ENCODE measurements at regions not wholly inside any gene's neighbourhood (a gene's known extent, or its start where the extent isn't known, plus 50 kb on each side); places are given as distances from the start of the nearest gene placed in this dataset.

DNA sequence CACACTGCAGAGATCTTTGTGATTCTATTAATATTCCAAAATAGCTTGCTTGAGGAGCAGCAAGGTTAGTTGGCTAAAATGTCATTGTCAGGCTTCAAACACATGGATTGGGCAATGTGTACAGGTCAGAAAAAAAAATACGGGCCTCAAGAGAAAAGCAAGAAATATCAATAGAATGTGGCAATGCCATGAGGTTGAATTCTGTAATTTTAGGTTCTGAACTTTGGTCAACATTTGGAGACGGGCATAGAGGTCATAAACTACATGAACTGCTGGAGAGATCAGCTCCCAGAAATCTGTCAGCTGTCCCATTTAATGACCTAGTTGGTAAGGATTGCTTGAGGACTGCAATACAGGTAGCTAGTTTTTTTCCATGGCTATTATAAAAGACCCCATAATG, 445.8 kb downstream of the HTR1B start:
- Histone ChIP-seq H3K4ac (ENCODE audit: low read length) (no peak overlapping the region), H3K4me1 (ENCODE audit: control insufficient read depth in 2 of 2, insufficient read depth in 1 of 2, low read depth in 1 of 2, low read length in 2 of 2) (peaks cover 0 to 2% of the 10 kb centered on the region in 2 donors), H3K9ac (ENCODE audit: low read depth, low read length, poor library complexity) (no peak overlapping the region), H3K4me2 (ENCODE audit: insufficient read depth, low read length, poor library complexity, severe bottlenecking) (no peak overlapping the region), H2BK12ac (ENCODE audit: low read length) (no peak overlapping the region), H2AK5ac (ENCODE audit: low read depth, low read length) (no peak overlapping the region), H3K79me1 (ENCODE audit: low read depth, low read length) (no peaks in the 10 kb centered on the region), H3K27me3 (ENCODE audit: control insufficient read depth in 3 of 3, insufficient read depth in 3 of 3, low read depth in 1 of 3, low read length in 3 of 3) (no peaks in the 10 kb centered on the region), H2BK120ac (ENCODE audit: low read depth, low read length) (no peak overlapping the region), H3K4me3 (ENCODE audit: low read length in 2 of 2) (no peak overlapping the region), H3K27ac (replicated peaks; ENCODE audit: low read length) (no peak overlapping the region), H4K91ac (ENCODE audit: low read depth, low read length, poor library complexity) (no peak overlapping the region), H2BK5ac (ENCODE audit: low read length) (no peak overlapping the region), H2BK15ac (ENCODE audit: low read length) (no peak overlapping the region), H3K36me3 (replicated peaks in 1 of 2; ENCODE audit: control insufficient read depth in 2 of 2, insufficient read depth in 2 of 2, low read length in 2 of 2) (no peaks in the 10 kb centered on the region), H2AFZ (ENCODE audit: low read length) (no peak overlapping the region), H3K9me3 (replicated peaks in 1 of 2; ENCODE audit: control insufficient read depth in 2 of 2, insufficient read depth in 1 of 2, low read depth in 1 of 2, low read length in 2 of 2) (no peaks in the 10 kb centered on the region), H3K23ac (ENCODE audit: low read depth, low read length, poor library complexity) (no peak overlapping the region), H3K14ac (ENCODE audit: low read length) (no peak overlapping the region), H3K18ac (ENCODE audit: low read length) (no peak overlapping the region), H4K8ac (ENCODE audit: low read depth, low read length) (no peak overlapping the region)
- DNase-seq (ENCODE audit: low spot score) = no peak
- WGBS, 2 donors (ENCODE audit: extremely low coverage in 2 of 2, insufficient read length in 2 of 2, insufficient replicate concordance in 1 of 2) = no CpG with 5 or more reads among the region's 2 CpGs

DNA sequence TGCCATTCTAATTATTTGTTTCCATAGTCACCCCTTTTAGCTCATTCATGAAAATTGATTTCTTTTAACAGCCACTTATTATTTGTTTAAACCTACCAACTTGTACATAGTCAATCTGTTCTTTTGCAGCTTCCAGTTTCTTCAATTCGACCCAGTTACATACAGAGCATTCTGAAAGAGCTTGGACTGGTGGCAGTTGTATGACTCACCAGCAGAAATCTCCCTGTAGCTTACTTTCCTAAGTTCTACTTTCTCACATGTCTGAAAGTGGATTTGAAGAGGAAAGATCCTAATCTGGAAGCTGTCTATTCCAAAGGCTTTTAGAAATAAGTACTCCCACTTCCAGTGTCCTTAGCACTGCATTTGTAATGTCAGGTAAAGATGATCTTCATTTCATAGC, 447.9 kb downstream of the HTR1B start:
- Histone ChIP-seq H3K4me2 (ENCODE audit: insufficient read depth, low read length, poor library complexity, severe bottlenecking) (no peak overlapping the region), H2BK5ac (ENCODE audit: low read length) (no peak overlapping the region)

DNA sequence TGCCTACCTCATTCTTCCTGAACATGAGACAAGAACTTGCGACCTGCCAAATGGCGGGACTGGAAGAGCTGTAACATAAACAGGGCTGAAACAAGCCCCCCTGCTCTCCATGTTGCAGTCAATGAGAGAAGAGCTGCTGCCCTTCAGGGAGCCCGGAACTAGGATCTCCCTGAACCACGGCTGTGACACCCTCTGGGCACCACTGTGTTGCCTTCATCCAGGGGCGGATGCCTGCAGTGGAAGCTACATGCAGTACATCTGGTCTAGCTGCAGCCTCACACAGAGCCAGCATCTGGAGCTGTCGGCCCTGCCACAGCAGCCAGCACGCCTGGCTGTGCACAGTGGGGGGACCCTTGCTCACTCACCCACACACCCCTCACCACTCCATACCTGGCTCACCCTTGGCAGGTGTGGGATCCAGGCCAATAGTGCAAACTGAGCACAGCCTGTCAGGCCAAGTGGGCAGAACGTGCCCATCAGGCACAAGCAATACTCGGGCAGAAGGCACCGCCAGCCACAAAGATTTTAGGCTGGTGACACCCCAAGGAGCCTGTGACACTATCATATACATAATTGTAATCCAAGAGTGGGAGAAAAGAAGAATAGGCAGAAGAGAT, 451.3 kb downstream of the HTR1B start:
- no peak overlapping the region for H2BK15ac ChIP-seq (ENCODE audit: low read length)
- H2BK120ac ChIP-seq (ENCODE audit: low read depth, low read length) = no peak overlapping the region
- H3K4me3 ChIP-seq (ENCODE audit: low read length in 2 of 2) = peak overlapping the region in 1 of 2 donors; percentile 7
- no peaks in the 10 kb centered on the region for H3K79me1 ChIP-seq (ENCODE audit: low read depth, low read length)
- peaks cover 0 to 7% of the 10 kb centered on the region in 2 donors for H3K9me3 ChIP-seq (replicated peaks in 1 of 2; ENCODE audit: control insufficient read depth in 2 of 2, insufficient read depth in 1 of 2, low read depth in 1 of 2, low read length in 2 of 2)
- WGBS, 2 donors (ENCODE audit: extremely low coverage in 2 of 2, insufficient read length in 2 of 2, insufficient replicate concordance in 1 of 2) = no CpG with 5 or more reads among the region's 10 CpGs
- H3K27ac ChIP-seq (replicated peaks; ENCODE audit: low read length) = no peak overlapping the region
- H2BK5ac ChIP-seq (ENCODE audit: low read length) = no peak overlapping the region
- peak overlapping the region; percentile 66 for H3K4ac ChIP-seq (ENCODE audit: low read length)
- H2AK5ac ChIP-seq (ENCODE audit: low read depth, low read length) = no peak overlapping the region
- peak overlapping the region; percentile 73 for H3K23ac ChIP-seq (ENCODE audit: low read depth, low read length, poor library complexity)
- no peak overlapping the region for H2BK12ac ChIP-seq (ENCODE audit: low read length)
- no peak overlapping the region for H3K4me2 ChIP-seq (ENCODE audit: insufficient read depth, low read length, poor library complexity, severe bottlenecking)
- no peaks in the 10 kb centered on the region for H3K36me3 ChIP-seq (replicated peaks in 1 of 2; ENCODE audit: control insufficient read depth in 2 of 2, insufficient read depth in 2 of 2, low read length in 2 of 2)
- peaks cover 0 to 2% of the 10 kb centered on the region in 2 donors for H3K4me1 ChIP-seq (ENCODE audit: control insufficient read depth in 2 of 2, insufficient read depth in 1 of 2, low read depth in 1 of 2, low read length in 2 of 2)
- DNase-seq (ENCODE audit: low spot score) = no peak
- H3K18ac ChIP-seq (ENCODE audit: low read length) = no peak overlapping the region
- no peak overlapping the region for H4K91ac ChIP-seq (ENCODE audit: low read depth, low read length, poor library complexity)
- H4K8ac ChIP-seq (ENCODE audit: low read depth, low read length) = no peak overlapping the region
- H3K9ac ChIP-seq (ENCODE audit: low read depth, low read length, poor library complexity) = no peak overlapping the region
- no peak overlapping the region for H2AFZ ChIP-seq (ENCODE audit: low read length)
- no peaks in the 10 kb centered on the region for H3K27me3 ChIP-seq (ENCODE audit: control insufficient read depth in 3 of 3, insufficient read depth in 3 of 3, low read depth in 1 of 3, low read length in 3 of 3)
- peak overlapping the region; percentile 97 for H3K14ac ChIP-seq (ENCODE audit: low read length)

More for the DNA sequence above, 447.9 kb downstream of the HTR1B start:
- H3K4ac ChIP-seq (ENCODE audit: low read length) = no peak overlapping the region
- H2BK12ac ChIP-seq (ENCODE audit: low read length) = no peak overlapping the region
- no peaks in the 10 kb centered on the region for H3K27me3 ChIP-seq (ENCODE audit: control insufficient read depth in 3 of 3, insufficient read depth in 3 of 3, low read depth in 1 of 3, low read length in 3 of 3)
- H2BK120ac ChIP-seq (ENCODE audit: low read depth, low read length) = no peak overlapping the region
- H3K36me3 ChIP-seq (replicated peaks in 1 of 2; ENCODE audit: control insufficient read depth in 2 of 2, insufficient read depth in 2 of 2, low read length in 2 of 2) = no peaks in the 10 kb centered on the region
- no peak overlapping the region for H3K9ac ChIP-seq (ENCODE audit: low read depth, low read length, poor library complexity)
- no peak overlapping the region for H3K4me3 ChIP-seq (ENCODE audit: low read length in 2 of 2)
- no peak overlapping the region for H4K8ac ChIP-seq (ENCODE audit: low read depth, low read length)
- H2BK15ac ChIP-seq (ENCODE audit: low read length) = no peak overlapping the region
- no peak overlapping the region for H4K91ac ChIP-seq (ENCODE audit: low read depth, low read length, poor library complexity)
- no peak overlapping the region for H3K23ac ChIP-seq (ENCODE audit: low read depth, low read length, poor library complexity)
- peaks cover 0 to 7% of the 10 kb centered on the region in 2 donors for H3K9me3 ChIP-seq (replicated peaks in 1 of 2; ENCODE audit: control insufficient read depth in 2 of 2, insufficient read depth in 1 of 2, low read depth in 1 of 2, low read length in 2 of 2)
- peaks cover 0 to 2% of the 10 kb centered on the region in 2 donors for H3K4me1 ChIP-seq (ENCODE audit: control insufficient read depth in 2 of 2, insufficient read depth in 1 of 2, low read depth in 1 of 2, low read length in 2 of 2)
- H3K18ac ChIP-seq (ENCODE audit: low read length) = no peak overlapping the region
- H3K27ac ChIP-seq (replicated peaks; ENCODE audit: low read length) = no peak overlapping the region
- H2AFZ ChIP-seq (ENCODE audit: low read length) = no peak overlapping the region
- H2AK5ac ChIP-seq (ENCODE audit: low read depth, low read length) = no peak overlapping the region
- H3K14ac ChIP-seq (ENCODE audit: low read length) = no peak overlapping the region
- no peak for DNase-seq (ENCODE audit: low spot score)
- no CpG with 5 or more reads among the region's 1 CpG for WGBS, 2 donors (ENCODE audit: extremely low coverage in 2 of 2, insufficient read length in 2 of 2, insufficient replicate concordance in 1 of 2)
- no peaks in the 10 kb centered on the region for H3K79me1 ChIP-seq (ENCODE audit: low read depth, low read length)

DNA sequence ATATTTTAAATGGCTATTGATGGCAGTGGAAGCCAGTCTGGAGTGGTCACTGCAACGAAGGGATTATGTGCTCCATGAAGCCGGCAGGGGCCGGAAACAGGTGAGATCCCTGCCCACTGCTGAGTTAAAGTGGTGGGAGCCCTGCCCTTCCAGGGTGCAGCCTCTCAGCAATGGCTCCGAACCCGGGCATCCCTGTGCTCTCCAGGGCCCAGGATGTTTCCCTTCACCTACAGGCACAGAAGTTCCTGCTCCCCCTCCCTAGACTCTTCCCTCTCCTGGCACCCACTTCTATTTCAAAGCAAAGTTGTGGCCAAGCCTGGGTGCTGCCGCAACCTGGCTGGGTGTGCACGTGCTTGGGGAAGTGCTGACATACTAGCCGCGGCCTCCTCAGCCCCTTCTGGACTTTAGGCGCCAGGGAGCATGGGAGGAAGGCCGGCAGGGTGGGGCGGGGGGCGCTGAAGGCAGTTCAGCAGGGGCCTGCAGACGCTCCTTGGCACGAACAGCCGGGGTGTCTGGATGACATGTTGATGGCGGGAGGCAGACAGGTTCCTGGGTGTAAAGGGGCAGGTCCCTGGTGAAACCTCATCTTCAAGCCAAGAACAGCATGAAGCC, 452.3 kb downstream of the HTR1B start:
- Histone ChIP-seq H3K9ac (ENCODE audit: low read depth, low read length, poor library complexity) (no peak overlapping the region), H3K9me3 (replicated peaks in 1 of 2; ENCODE audit: control insufficient read depth in 2 of 2, insufficient read depth in 1 of 2, low read depth in 1 of 2, low read length in 2 of 2) (peaks cover 0 to 7% of the 10 kb centered on the region in 2 donors), H2AFZ (ENCODE audit: low read length) (no peak overlapping the region), H3K18ac (ENCODE audit: low read length) (no peak overlapping the region), H4K8ac (ENCODE audit: low read depth, low read length) (no peak overlapping the region), H2BK120ac (ENCODE audit: low read depth, low read length) (no peak overlapping the region), H2BK5ac (ENCODE audit: low read length) (no peak overlapping the region), H4K91ac (ENCODE audit: low read depth, low read length, poor library complexity) (no peak overlapping the region), H3K4me3 (ENCODE audit: low read length in 2 of 2) (peak overlapping the region in 1 of 2 donors; percentile 40), H3K27me3 (ENCODE audit: control insufficient read depth in 3 of 3, insufficient read depth in 3 of 3, low read depth in 1 of 3, low read length in 3 of 3) (no peaks in the 10 kb centered on the region), H3K27ac (replicated peaks; ENCODE audit: low read length) (no peak overlapping the region), H2BK12ac (ENCODE audit: low read length) (no peak overlapping the region), H2AK5ac (ENCODE audit: low read depth, low read length) (no peak overlapping the region), H2BK15ac (ENCODE audit: low read length) (no peak overlapping the region), H3K23ac (ENCODE audit: low read depth, low read length, poor library complexity) (no peak overlapping the region), H3K14ac (ENCODE audit: low read length) (no peak overlapping the region), H3K36me3 (replicated peaks in 1 of 2; ENCODE audit: control insufficient read depth in 2 of 2, insufficient read depth in 2 of 2, low read length in 2 of 2) (no peaks in the 10 kb centered on the region), H3K4ac (ENCODE audit: low read length) (no peak overlapping the region), H3K79me1 (ENCODE audit: low read depth, low read length) (no peaks in the 10 kb centered on the region), H3K4me2 (ENCODE audit: insufficient read depth, low read length, poor library complexity, severe bottlenecking) (no peak overlapping the region), H3K4me1 (ENCODE audit: control insufficient read depth in 2 of 2, insufficient read depth in 1 of 2, low read depth in 1 of 2, low read length in 2 of 2) (peaks cover 0 to 2% of the 10 kb centered on the region in 2 donors)
- DNase-seq (ENCODE audit: low spot score) = no peak
- WGBS, 2 donors (ENCODE audit: extremely low coverage in 2 of 2, insufficient read length in 2 of 2, insufficient replicate concordance in 1 of 2) = no CpG with 5 or more reads among the region's 17 CpGs

All from neuronal stem cell (in vitro differentiated cells).